K562 (cell line): ENCODE measurements at regions not wholly inside any gene's neighbourhood (a gene's known extent, or its start where the extent isn't known, plus 50 kb on each side); places are given as distances from the start of the nearest gene placed in this dataset.

Experiments used
- ATAC-seq: fragments of 200-7000 bp; cut with Tn5 transposase; 3 replicates; pipeline ENCODE4 v1.9.1; 2020; ENCODE audit warnings: moderate library complexity
- BruUV-seq: library from RNA; stranded (reverse); fragments of 400-500 nt; replicated peaks from 2 replicates; lab custom pipeline; 2021; lab: Mats Ljungman, UMichigan
- CTCF ChIA-PET: fragments of 300-600 bp; formaldehyde crosslinking; extraction: SDS; loops from one replicate; lab custom pipeline; 2021; ENCODE audit warnings: low intra/inter-chr PET ratio; lab: Yijun Ruan, JAX
- POLR2A ChIA-PET: fragments of 300-600, 350-650 bp; sonication (Branson Sonifier 250); formaldehyde crosslinking; extraction: SDS; loops from one replicate; lab custom pipeline; 2021; ENCODE audit warnings: antibody characterized with exemption, inconsistent platforms; lab: Yijun Ruan, JAX
- DNase-seq, 4 experiments: peaks; one replicate each; pipeline versions ENCODE4 v3.0.0 to v3.0.0-alpha.2; 2011 to 2018; ENCODE audit warnings: low spot score in 3 of 4, mixed read lengths in 3 of 4; ENCODE audit errors: extremely low read depth in 1 of 4
- FAIRE-seq: peaks from 2 replicates; lab custom pipeline; 2011; peaks lifted over from hg19 to GRCh38; lab: Jason Lieb, UNC
- H2AFZ ChIP-seq: 2 replicates; pipeline ENCODE4 v1.6.0; 2011; ENCODE audit warnings: low read depth, low read length, control low read depth, inconsistent platforms
- H3K27ac ChIP-seq: fragments of 200-600 bp; 3 replicates; pipeline ENCODE4 v1.8.0; 2011; ENCODE audit warnings: low read depth, mild to moderate bottlenecking, control low read depth, inconsistent platforms, low read length, moderate library complexity, mixed read lengths; ENCODE audit errors: extremely low read depth
- H3K27me3 ChIP-seq, 2 experiments: fragments of 300-600 bp in 1 of 2; 2 replicates in 1 of 2; 3 replicates in 1 of 2; pipeline versions ENCODE4 v1.6.0 to v1.8.0; 2011; ENCODE audit warnings: inconsistent platforms in 2 of 2, low read length in 2 of 2, mild to moderate bottlenecking in 1 of 2, mixed read lengths in 1 of 2, moderate library complexity in 1 of 2; ENCODE audit not compliant: control insufficient read depth in 2 of 2, insufficient read depth in 2 of 2
- H3K36me3 ChIP-seq: fragments of 300-600 bp; 3 replicates; pipeline ENCODE4 v1.8.0; 2011; ENCODE audit warnings: mild to moderate bottlenecking, low read length, inconsistent platforms; ENCODE audit not compliant: control insufficient read depth, insufficient read depth
- H3K4me1 ChIP-seq, 2 experiments: fragments of 200-600 bp in 1 of 2; replicated peaks in 1 of 2; 2 replicates in 1 of 2; 3 replicates in 1 of 2; pipeline versions ENCODE4 v1.5.1 to v1.8.0; 2011; ENCODE audit warnings: inconsistent platforms in 2 of 2, low read length in 2 of 2, mild to moderate bottlenecking in 1 of 2, mixed read lengths in 1 of 2, moderate library complexity in 1 of 2; ENCODE audit not compliant: control insufficient read depth in 2 of 2, insufficient read depth in 2 of 2
- H3K4me2 ChIP-seq: 2 replicates; pipeline ENCODE4 v1.6.1; 2011; ENCODE audit warnings: low read length, control low read depth, inconsistent platforms, mixed read lengths; ENCODE audit not compliant: insufficient read depth
- H3K4me3 ChIP-seq: fragments of 200-600 bp; sonication (generic), shearing (Covaris generic); 2 replicates; pipeline ENCODE4 v1.5.1; 2016; ENCODE audit warnings: control low read depth, inconsistent platforms
- H3K79me2 ChIP-seq: fragments of 200-600 bp; 3 replicates; pipeline ENCODE4 v1.8.0; 2011; ENCODE audit warnings: low read length, inconsistent platforms; ENCODE audit not compliant: control insufficient read depth, insufficient read depth
- H3K9ac ChIP-seq, 2 experiments: 2 replicates each; pipeline versions ENCODE4 v1.6.0 to v1.6.1; 2011; ENCODE audit warnings: low read depth in 2 of 2, low read length in 2 of 2, control low read depth in 1 of 2, inconsistent platforms in 1 of 2, mild to moderate bottlenecking in 1 of 2, mixed read lengths in 1 of 2; ENCODE audit not compliant: insufficient read depth in 1 of 2
- H3K9me1 ChIP-seq: one replicate; pipeline ENCODE4 v1.6.0; 2011; ENCODE audit warnings: inconsistent platforms, mild to moderate bottlenecking, low read length, moderate library complexity; ENCODE audit not compliant: control insufficient read depth, insufficient read depth
- H3K9me3 ChIP-seq: replicated peaks from 2 replicates; pipeline ENCODE4 v1.5.1; 2011; ENCODE audit warnings: low read depth, low read length, inconsistent platforms; ENCODE audit not compliant: control insufficient read depth, insufficient read depth
- H4K20me1 ChIP-seq: replicated peaks from 2 replicates; pipeline ENCODE4 v1.6.1; 2011; ENCODE audit warnings: low read length, inconsistent platforms, mixed read lengths; ENCODE audit not compliant: control insufficient read depth, insufficient read depth
- ARID2 ChIP-seq: fragments of 450-650 bp; IDR thresholded peaks from 2 replicates; pipeline ENCODE4 v1.6.1; 2017; ENCODE audit warnings: antibody characterized with exemption, mild to moderate bottlenecking
- ATF1 ChIP-seq, 2 experiments: fragments of 450-650 bp in 1 of 2; IDR thresholded peaks; 2 replicates each; pipeline ENCODE4 v1.6.1; 2016; ENCODE audit warnings: missing compliant biosample characterization in 1 of 2, missing genetic modification characterization in 1 of 2
- EGR1 ChIP-seq: fragments of 450-650 bp; conservative IDR thresholded peaks from 2 replicates; pipeline ENCODE4 v1.6.1; 2017; ENCODE audit warnings: mild to moderate bottlenecking
- MYC ChIP-seq, 2 experiments: fragments of 250-450 bp in 1 of 2; sonication (Bioruptor Pico) in 1 of 2; IDR thresholded peaks; 2 replicates each; pipeline versions ENCODE4 v1.5.1 to v1.6.1; 2012 to 2021; ENCODE audit warnings: low read depth in 2 of 2, borderline replicate concordance in 1 of 2, improper control_type of control experiment in 1 of 2, low read length in 1 of 2, mild to moderate bottlenecking in 1 of 2, moderate library complexity in 1 of 2
- RBM17 ChIP-seq: fragments of 200-400 bp; formaldehyde crosslinking; IDR thresholded peaks from 2 replicates; pipeline ENCODE4 v1.6.1; 2017; ENCODE audit warnings: low read depth, mild to moderate bottlenecking, low read length, borderline replicate concordance
- XRCC5 ChIP-seq: fragments of 200-400 bp; formaldehyde crosslinking; IDR thresholded peaks from 2 replicates; pipeline ENCODE4 v1.6.1; 2017; ENCODE audit warnings: low read depth, mild to moderate bottlenecking, low read length
- WGBS: fragments of 100-300 bp; shearing (Covaris generic); methylation state at CpG from one replicate; pipeline ENCODE4 v1.1.6; 2016; ENCODE audit warnings: low coverage, mixed read lengths; ENCODE audit not compliant: insufficient coverage; ENCODE audit errors: missing lambda C conversion rate; 5-methylcytosine and 5-hydroxymethylcytosine counted together
- in situ Hi-C: fragments of 300-500 bp; cut with MboI; formaldehyde crosslinking; loops from 4 replicates; pipeline ENCODE4 v1.15.0; 2018; ENCODE audit warnings: inconsistent platforms, mixed read lengths
- intact Hi-C: fragments of 100-400 bp; cut with micrococcal nuclease; formaldehyde crosslinking; loops from 2 replicates; pipeline ENCODE4 v1.14.2; 2022
- TF ChIP-seq, protein P1 (sequence below): fragments of 200-600 bp; sonication (generic); IDR thresholded peaks from one replicate; pipeline ENCODE4 v1.6.1; 2012; ENCODE audit warnings: mild to moderate bottlenecking, low read depth, low read length, inconsistent platforms

DNA sequence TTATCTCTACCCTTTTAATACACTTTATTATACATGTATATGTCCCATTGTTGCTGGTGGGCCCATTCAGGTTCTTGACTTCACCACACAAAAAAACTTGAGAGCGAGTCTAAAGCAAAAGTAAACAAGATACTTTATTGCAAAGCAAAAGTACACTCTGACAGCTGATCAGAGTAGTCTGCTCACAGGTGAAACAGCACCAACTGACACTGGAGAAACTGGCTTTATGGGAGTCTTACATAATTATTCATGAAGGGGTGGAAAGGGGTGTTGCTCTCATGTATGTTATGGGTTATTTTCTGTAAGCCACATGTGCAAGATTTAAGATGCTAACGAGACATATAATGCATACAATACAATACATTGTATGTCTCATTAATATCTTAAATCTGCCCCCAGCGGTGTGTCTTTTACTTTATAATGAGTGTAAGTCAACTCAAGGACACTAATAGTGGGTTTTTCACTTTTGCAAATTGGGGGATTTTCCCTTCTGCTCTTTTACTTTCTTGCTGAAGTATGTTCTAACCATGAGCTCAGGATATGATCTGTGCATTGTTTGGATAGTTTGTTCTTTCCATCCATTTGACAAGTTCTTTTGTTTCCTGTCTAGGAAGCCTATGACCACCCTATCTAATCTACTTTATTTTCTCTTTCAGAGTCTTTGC lies 256.1 kb upstream of the ITM2A start:
- H3K9me3 ChIP-seq: no peaks in the 10 kb centered on the region
- BruUV-seq: no TSS peak
- DNase-seq: no peak
- no peak for TF ChIP-seq ATF1 (CRISPR knock-in tag; IDR thresholded peaks at IDR 0.05)
- TF ChIP-seq ATF1 (tag; IDR thresholded peaks at IDR 0.05): no peak
- TF ChIP-seq, protein P1, sequence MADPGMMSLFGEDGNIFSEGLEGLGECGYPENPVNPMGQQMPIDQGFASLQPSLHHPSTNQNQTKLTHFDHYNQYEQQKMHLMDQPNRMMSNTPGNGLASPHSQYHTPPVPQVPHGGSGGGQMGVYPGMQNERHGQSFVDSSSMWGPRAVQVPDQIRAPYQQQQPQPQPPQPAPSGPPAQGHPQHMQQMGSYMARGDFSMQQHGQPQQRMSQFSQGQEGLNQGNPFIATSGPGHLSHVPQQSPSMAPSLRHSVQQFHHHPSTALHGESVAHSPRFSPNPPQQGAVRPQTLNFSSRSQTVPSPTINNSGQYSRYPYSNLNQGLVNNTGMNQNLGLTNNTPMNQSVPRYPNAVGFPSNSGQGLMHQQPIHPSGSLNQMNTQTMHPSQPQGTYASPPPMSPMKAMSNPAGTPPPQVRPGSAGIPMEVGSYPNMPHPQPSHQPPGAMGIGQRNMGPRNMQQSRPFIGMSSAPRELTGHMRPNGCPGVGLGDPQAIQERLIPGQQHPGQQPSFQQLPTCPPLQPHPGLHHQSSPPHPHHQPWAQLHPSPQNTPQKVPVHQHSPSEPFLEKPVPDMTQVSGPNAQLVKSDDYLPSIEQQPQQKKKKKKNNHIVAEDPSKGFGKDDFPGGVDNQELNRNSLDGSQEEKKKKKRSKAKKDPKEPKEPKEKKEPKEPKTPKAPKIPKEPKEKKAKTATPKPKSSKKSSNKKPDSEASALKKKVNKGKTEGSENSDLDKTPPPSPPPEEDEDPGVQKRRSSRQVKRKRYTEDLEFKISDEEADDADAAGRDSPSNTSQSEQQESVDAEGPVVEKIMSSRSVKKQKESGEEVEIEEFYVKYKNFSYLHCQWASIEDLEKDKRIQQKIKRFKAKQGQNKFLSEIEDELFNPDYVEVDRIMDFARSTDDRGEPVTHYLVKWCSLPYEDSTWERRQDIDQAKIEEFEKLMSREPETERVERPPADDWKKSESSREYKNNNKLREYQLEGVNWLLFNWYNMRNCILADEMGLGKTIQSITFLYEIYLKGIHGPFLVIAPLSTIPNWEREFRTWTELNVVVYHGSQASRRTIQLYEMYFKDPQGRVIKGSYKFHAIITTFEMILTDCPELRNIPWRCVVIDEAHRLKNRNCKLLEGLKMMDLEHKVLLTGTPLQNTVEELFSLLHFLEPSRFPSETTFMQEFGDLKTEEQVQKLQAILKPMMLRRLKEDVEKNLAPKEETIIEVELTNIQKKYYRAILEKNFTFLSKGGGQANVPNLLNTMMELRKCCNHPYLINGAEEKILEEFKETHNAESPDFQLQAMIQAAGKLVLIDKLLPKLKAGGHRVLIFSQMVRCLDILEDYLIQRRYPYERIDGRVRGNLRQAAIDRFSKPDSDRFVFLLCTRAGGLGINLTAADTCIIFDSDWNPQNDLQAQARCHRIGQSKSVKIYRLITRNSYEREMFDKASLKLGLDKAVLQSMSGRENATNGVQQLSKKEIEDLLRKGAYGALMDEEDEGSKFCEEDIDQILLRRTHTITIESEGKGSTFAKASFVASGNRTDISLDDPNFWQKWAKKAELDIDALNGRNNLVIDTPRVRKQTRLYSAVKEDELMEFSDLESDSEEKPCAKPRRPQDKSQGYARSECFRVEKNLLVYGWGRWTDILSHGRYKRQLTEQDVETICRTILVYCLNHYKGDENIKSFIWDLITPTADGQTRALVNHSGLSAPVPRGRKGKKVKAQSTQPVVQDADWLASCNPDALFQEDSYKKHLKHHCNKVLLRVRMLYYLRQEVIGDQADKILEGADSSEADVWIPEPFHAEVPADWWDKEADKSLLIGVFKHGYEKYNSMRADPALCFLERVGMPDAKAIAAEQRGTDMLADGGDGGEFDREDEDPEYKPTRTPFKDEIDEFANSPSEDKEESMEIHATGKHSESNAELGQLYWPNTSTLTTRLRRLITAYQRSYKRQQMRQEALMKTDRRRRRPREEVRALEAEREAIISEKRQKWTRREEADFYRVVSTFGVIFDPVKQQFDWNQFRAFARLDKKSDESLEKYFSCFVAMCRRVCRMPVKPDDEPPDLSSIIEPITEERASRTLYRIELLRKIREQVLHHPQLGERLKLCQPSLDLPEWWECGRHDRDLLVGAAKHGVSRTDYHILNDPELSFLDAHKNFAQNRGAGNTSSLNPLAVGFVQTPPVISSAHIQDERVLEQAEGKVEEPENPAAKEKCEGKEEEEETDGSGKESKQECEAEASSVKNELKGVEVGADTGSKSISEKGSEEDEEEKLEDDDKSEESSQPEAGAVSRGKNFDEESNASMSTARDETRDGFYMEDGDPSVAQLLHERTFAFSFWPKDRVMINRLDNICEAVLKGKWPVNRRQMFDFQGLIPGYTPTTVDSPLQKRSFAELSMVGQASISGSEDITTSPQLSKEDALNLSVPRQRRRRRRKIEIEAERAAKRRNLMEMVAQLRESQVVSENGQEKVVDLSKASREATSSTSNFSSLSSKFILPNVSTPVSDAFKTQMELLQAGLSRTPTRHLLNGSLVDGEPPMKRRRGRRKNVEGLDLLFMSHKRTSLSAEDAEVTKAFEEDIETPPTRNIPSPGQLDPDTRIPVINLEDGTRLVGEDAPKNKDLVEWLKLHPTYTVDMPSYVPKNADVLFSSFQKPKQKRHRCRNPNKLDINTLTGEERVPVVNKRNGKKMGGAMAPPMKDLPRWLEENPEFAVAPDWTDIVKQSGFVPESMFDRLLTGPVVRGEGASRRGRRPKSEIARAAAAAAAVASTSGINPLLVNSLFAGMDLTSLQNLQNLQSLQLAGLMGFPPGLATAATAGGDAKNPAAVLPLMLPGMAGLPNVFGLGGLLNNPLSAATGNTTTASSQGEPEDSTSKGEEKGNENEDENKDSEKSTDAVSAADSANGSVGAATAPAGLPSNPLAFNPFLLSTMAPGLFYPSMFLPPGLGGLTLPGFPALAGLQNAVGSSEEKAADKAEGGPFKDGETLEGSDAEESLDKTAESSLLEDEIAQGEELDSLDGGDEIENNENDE: no peak
- TF ChIP-seq XRCC5: no peak
- TF ChIP-seq EGR1: no peak
- TF ChIP-seq MYC (IDR thresholded peaks at IDR 0.05; ENCODE audit: low read depth, low read length): no peak
- TF ChIP-seq MYC (CRISPR knock-in tag; IDR thresholded peaks at IDR 0.05; ENCODE audit: borderline replicate concordance, low read depth): no peak
- no peak for TF ChIP-seq ARID2
- TF ChIP-seq RBM17: no peak
- TF ChIP-seq, all 486 proteins: peak for 0
- no peaks in the 10 kb centered on the region for H4K20me1 ChIP-seq
- ChIA-PET CTCF (no interaction called here), POLR2A (no interaction called here)
- 0% methylated on average over 3 of the region's 3 CpGs for WGBS
- H2AFZ ChIP-seq: no peak overlapping the region
- H3K9ac ChIP-seq: no peak overlapping the region
- intact Hi-C loops (no loop called here), in situ Hi-C loops (no loop called here)
- no peaks in the 10 kb centered on the region for H3K9me1 ChIP-seq
- H3K4me3 ChIP-seq: no peak overlapping the region
- no peak overlapping the region for H3K4me2 ChIP-seq
- no peak for ATAC-seq
- no peak overlapping the region for H3K27ac ChIP-seq
- FAIRE-seq: no peak
- no peaks in the 10 kb centered on the region for H3K4me1 ChIP-seq
- no peaks in the 10 kb centered on the region for H3K36me3 ChIP-seq
- H3K79me2 ChIP-seq: no peaks in the 10 kb centered on the region
- no peaks in the 10 kb centered on the region for H3K27me3 ChIP-seq
